Putamen (tissue), 1 donor: ENCODE measurements at regions not wholly inside any gene's neighbourhood (a gene's known extent, or its start where the extent isn't known, plus 50 kb on each side); places are given as distances from the start of the nearest gene placed in this dataset.

Experiments
- DNase-seq: peaks from one replicate; pipeline ENCODE4 v3.0.0-alpha.2; 2016; ENCODE audit warnings: low spot score

GRCh38 chr10:106520698-106521097, 643.8 kb downstream of the SORCS1 start:
- no peak for DNase-seq

- DNase-seq = no peak
Observed at GRCh38 chr10:106519376-106520030, 645.0 kb downstream of the SORCS1 start.

GRCh38 chr10:106515206-106515790, 649.2 kb downstream of the SORCS1 start:
- no peak for DNase-seq

GRCh38 chr10:106513352-106513771, 651.1 kb downstream of the SORCS1 start:
- DNase-seq = peak; percentile 83

GRCh38 chr10:106511917-106512316, 652.6 kb downstream of the SORCS1 start:
- DNase-seq = no peak

DNA sequence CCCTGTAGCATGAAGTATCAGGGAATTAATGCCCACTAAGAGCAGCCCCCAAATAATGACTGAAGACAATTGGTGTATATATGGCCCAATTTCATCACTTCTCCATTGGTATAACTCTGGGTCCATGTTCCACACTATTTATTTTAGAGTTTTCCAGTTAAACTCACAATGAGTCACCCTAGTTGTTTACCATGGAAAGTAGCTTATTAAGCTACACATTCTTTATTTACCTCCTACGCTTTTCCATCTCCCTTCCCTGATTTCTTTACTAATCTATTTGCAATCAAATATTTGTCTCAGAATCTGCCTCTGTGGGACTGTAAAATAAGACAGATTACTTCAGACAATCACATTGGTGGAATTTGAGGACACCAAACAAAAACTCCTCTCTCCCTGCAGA, 655.6 kb downstream of the SORCS1 start:
- DNase-seq = no peak

DNA sequence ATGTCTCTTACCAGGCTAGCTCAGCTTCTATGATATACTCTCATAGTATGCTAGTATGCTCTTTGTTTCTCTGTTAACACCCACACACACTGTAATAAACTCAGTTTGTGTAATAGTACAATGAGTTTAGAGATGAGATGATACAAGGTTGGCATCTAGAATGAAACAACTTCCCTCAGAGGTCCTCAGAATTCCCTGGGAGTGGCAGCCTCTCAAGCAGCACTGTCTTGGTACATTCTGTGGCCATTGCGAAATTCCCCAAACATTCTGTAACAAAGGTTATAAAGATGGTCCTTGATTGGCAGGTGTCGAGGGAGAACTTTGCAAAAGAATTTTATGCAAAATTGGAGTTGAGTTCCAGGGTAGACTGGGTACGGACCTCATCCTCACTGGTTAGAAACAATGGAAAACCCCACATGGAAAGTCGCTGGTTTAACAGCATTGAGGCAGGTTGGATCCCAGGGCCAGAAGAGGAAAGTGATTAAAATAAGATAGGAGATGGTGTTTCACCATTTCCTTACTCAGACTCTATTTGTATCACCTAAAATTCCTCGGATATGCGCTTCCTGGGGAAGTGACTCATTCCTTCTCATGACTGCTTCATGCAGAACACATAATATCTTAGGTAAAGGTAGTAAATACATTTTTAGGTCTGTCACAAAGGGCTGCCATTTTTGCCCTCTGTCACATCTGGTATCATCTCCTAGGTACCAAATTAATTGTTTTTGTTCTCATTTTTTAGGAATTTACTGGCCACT, 657.8 kb downstream of the SORCS1 start:
- no peak for DNase-seq

DNA sequence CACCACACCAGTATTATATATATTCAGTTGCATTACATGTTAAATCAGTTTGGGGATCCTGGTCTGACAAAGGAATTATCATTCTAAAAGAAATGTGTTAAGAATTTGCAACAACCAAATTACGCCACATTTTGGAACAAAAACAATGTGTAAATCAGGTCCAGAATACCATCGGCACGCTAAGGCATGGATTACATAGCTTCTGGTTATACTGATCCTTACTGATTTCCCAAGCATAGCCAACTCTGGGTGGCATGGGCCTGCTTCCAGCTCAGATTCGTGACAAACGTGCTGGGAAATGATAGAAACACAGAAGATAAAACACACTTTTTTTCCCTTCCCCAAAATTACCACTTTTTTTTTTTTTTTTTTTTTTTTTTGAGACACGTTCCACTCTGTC, 660.0 kb downstream of the SORCS1 start:
- no peak for DNase-seq

- DNase-seq = no peak
Observed at GRCh38 chr10:106502641-106503040, 661.9 kb downstream of the SORCS1 start.

- no peak for DNase-seq
Observed at GRCh38 chr10:106500925-106501525, 663.5 kb downstream of the SORCS1 start.

DNA sequence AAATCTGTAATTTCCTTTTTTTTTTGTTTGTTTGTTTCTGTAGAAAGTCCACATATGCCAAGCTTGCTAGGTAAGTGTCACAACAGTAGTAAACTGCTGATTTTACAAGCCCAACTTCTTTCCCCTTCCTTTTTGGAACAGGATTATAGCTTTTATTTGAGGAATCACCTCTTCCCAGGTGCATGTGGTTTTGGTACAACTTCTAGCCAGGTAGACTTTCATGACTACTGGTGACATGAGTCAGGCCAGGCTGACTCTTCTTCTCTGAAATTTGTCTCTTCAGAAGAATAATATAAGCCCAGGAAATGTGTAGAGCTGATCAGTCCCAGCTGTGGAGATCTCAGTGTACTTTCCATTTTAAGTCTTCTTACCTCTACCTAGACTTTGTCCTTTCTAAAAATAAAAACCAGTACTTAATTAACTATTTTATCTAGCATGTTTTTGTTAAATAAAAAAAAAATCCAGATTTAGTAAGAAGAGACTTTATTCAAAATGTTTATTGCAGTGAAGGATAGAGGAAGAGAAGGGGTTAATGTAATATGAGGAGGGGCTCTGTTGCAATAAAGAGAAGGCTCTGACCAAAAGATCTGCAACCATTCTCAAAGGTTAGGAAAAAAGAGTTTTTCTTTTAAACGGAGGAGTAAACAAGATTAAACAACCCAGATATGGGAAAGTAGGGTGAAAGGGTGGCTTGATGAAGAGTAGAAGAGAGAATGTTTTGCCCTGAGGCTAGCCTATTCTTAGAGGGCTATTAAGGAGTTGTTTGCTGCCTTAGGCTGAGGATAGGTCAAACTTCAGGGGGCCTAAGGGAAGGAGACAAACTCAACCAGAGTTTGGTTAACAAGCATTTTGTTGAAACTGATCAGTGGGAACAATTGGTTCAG, 664.2 kb downstream of the SORCS1 start:
- no peak for DNase-seq

GRCh38 chr10:106499448-106499847, 665.1 kb downstream of the SORCS1 start:
- DNase-seq = no peak

- DNase-seq = no peak
Observed at GRCh38 chr10:106498675-106499074, 665.8 kb downstream of the SORCS1 start.

GRCh38 chr10:106495931-106496330, 668.6 kb downstream of the SORCS1 start:
- no peak for DNase-seq

DNA sequence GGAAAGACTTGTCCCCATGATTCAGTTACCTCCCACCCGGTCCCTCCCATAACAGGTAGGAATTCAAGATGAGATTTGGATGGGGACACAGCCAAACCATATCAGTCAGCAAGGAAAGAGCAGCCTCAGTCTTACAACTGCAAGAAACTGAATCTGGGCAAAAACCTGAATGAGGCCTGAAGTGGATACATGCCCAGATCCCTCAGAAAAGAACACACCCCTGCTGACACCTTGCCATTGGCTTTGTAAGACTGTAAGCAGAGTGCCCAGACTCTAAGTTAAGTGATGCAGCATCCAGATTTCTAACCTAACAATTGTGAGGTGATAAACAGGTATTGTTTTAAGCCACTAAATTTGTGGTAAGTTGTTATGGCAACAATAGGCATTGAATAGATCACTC, 670.8 kb downstream of the SORCS1 start:
- no peak for DNase-seq

DNA sequence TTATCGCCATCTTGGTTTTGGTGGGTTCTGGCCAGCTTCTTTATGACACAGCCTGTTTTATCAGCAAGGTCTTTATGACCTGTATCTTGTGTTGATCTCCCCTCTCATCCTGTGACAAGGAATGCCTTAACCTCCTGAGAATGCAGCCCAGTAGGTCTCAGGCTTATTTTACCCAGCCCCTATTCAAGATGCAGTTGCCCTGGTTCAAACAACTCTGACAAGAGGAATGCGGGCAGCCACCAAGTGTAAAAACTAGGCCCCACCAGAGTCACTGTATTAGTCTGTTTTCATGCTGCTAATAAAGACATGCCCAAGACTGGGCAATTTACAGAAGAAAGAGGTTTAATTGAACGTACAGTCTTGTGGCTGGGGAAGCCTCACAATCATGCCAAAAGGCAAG, 671.3 kb downstream of the SORCS1 start:
- no peak for DNase-seq

DNA sequence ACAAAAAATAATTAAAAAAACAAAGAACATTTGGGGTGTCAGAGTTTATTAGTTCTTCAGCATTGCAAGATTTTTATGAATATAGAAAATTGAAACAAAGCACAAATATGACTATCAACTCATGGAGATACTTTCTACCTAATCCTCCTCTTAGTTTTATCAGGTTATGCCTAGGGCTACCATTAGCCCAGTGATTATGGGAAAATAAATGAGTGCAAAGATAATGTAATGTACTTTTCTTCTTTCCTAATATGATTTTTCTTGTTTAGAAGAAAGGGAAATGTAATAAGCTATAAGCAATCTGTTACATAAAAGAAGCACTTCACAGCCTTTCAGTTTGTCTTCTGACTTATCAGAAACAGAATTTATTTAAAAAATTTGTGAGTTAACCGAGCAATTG, 676.8 kb downstream of the SORCS1 start:
- DNase-seq = no peak

DNA sequence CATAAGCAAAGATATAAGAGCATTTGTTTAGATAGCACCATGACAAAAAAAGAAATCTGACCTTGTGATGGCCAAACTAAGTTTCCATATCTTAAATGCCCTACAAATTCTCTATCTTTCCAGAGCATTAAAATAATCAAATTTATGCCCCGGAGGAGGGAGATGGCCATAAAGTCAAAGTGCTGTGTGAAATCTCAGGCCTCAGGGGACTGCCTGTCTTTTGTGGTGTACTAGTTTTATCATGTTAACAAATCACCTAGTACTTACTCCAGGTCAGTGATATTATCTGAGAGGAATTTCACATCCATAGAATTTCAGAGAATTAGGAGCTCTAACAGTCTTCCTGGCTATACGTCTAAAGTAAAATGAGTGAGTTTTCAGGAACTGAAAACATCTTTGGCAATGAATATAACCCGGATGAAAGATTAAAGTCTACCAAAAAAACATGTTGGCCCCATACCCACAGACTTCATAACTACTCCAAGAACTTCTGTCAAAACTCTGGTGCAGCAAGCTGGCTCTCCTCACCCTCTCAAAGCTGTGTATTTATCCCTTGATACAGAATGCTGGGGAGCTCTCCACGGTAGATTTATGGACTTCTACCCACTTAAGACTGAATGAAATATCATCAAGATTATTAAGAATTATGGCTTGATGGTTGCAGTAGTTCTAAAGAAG, 682.8 kb downstream of the SORCS1 start:
- no peak for DNase-seq

- DNase-seq = no peak
Observed at GRCh38 chr10:106479636-106480035, 684.9 kb downstream of the SORCS1 start.

DNA sequence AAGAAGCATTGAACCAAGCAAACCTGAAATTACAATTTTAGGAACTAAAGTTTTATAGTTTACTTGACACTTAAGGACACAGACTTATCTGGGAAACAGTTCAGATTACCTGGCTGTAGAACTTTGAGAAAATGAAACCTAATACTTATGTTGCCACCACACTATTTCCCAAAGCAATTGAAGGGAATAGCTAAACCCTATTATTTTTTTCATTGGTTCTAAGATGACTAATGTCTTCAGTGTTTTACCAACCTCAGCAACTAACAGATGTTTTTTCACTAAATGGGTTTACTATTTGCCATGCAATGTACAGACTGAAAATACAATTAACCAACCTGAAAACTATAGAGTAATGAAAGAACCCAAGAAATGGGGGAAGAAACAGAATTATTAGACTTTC, 689.6 kb downstream of the SORCS1 start:
- no peak for DNase-seq

GRCh38 chr10:106473129-106473685, 691.3 kb downstream of the SORCS1 start:
- no peak for DNase-seq
